DND-41 (cell line): ENCODE measurements at regions not wholly inside any gene's neighbourhood (a gene's known extent, or its start where the extent isn't known, plus 50 kb on each side); places are given as distances from the start of the nearest gene placed in this dataset.

Experiments
- EZH2 ChIP-seq: IDR thresholded peaks from 3 replicates; pipeline ENCODE4 v1.6.1; 2012; ENCODE audit warnings: borderline replicate concordance, low read depth, mild to moderate bottlenecking, moderate library complexity, low read length, inconsistent platforms; ENCODE audit not compliant: severe bottlenecking
- TF ChIP-seq, protein P1 (sequence below): IDR thresholded peaks from 2 replicates; pipeline ENCODE4 v1.5.1; 2012; ENCODE audit warnings: borderline replicate concordance, low read length, moderate library complexity, mild to moderate bottlenecking; ENCODE audit not compliant: poor library complexity, severe bottlenecking; ENCODE audit errors: extremely low read depth

DNA sequence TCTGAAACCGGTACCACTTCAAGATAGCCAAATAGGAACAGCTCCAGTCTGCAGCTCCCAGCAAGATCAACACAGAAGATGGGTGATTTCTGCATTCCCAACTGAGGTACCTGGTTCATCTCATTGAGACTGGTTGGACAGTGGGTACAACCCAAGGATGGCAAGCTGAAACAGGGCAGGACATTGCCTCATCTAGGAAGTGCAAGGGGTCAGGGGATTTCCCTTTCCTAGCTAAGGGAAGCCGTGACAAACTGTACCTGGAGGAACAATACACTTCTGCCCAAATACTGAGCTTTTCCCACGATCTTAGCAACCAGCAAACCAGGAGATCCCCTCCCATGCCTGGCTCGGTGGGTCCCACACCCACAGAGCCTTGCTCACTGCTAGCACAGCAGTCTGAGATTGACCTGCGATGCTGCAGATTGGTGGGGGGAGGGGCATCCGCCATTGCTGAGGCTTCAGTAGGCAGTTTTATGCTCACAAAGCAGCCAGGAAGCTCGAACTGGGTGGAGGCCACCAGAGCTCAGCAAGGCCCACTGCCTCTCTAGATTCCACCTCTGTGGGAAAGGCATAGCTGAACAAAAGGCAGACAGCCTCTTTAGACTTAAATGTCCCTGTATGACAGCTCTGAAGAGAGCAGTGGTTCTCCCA, 59.9 kb upstream of the C11orf58 start:
- TF ChIP-seq, protein P1, sequence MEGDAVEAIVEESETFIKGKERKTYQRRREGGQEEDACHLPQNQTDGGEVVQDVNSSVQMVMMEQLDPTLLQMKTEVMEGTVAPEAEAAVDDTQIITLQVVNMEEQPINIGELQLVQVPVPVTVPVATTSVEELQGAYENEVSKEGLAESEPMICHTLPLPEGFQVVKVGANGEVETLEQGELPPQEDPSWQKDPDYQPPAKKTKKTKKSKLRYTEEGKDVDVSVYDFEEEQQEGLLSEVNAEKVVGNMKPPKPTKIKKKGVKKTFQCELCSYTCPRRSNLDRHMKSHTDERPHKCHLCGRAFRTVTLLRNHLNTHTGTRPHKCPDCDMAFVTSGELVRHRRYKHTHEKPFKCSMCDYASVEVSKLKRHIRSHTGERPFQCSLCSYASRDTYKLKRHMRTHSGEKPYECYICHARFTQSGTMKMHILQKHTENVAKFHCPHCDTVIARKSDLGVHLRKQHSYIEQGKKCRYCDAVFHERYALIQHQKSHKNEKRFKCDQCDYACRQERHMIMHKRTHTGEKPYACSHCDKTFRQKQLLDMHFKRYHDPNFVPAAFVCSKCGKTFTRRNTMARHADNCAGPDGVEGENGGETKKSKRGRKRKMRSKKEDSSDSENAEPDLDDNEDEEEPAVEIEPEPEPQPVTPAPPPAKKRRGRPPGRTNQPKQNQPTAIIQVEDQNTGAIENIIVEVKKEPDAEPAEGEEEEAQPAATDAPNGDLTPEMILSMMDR = no peak
- no peak for TF ChIP-seq EZH2
